Suppressor macrophage treated with lipopolysaccharide for 4 hours (primary cell): ENCODE measurements at regions not wholly inside any gene's neighbourhood (a gene's known extent, or its start where the extent isn't known, plus 50 kb on each side); places are given as distances from the start of the nearest gene placed in this dataset.
"Not testable (repeated sequence)": the region's sequence is repeated elsewhere in the genome, so short reads cannot be mapped to it uniquely, and the experiment has no call there.

Experiments
- DNase-seq: peaks from one replicate; pipeline ENCODE4 v3.0.0-alpha.2; 2020

GRCh38 chr11:38123673-38124072 is 1525.6 kb upstream of the RAG2 start:
- DNase-seq, result no peak

GRCh38 chr11:38116616-38117015 is 1518.6 kb upstream of the RAG2 start:
- DNase-seq, result not testable (repeated sequence)

GRCh38 chr11:38115381-38115780 is 1517.3 kb upstream of the RAG2 start:
- not testable (repeated sequence) for DNase-seq

- no peak for DNase-seq
These were observed 1502.9 kb upstream of the RAG2 start for GRCh38 chr11:38100836-38101462.

GRCh38 chr11:38095268-38095667 is 1497.2 kb upstream of the RAG2 start:
- no peak for DNase-seq

- no peak for DNase-seq
These were observed 1491.7 kb upstream of the RAG2 start for GRCh38 chr11:38089726-38090125.

- no peak for DNase-seq
These were observed 1462.9 kb upstream of the RAG2 start for GRCh38 chr11:38060920-38061319.

- no peak for DNase-seq
These were observed 1462.1 kb upstream of the RAG2 start for GRCh38 chr11:38060136-38060535.

- no peak for DNase-seq
These were observed 1448.6 kb upstream of the RAG2 start for GRCh38 chr11:38046571-38047135.

GRCh38 chr11:38043060-38043459 is 1445.0 kb upstream of the RAG2 start:
- DNase-seq, result no peak

GRCh38 chr11:38038777-38039176 is 1440.7 kb upstream of the RAG2 start:
- no peak for DNase-seq

GRCh38 chr11:38019072-38019775 is 1421.2 kb upstream of the RAG2 start:
- no peak for DNase-seq

GRCh38 chr11:38014405-38014804 is 1416.4 kb upstream of the RAG2 start:
- no peak for DNase-seq

- no peak for DNase-seq
These were observed 1415.1 kb upstream of the RAG2 start for GRCh38 chr11:38013157-38013556.

GRCh38 chr11:38011496-38011895 is 1413.5 kb upstream of the RAG2 start:
- DNase-seq, result no peak

GRCh38 chr11:38009932-38010331 is 1411.9 kb upstream of the RAG2 start:
- DNase-seq, result no peak

- DNase-seq, result no peak
These were observed 1408.4 kb upstream of the RAG2 start for GRCh38 chr11:38006466-38006865.

GRCh38 chr11:38005597-38005996 is 1407.6 kb upstream of the RAG2 start:
- no peak for DNase-seq

GRCh38 chr11:37999171-37999570 is 1401.1 kb upstream of the RAG2 start:
- DNase-seq, result no peak

- no peak for DNase-seq
These were observed 1397.8 kb upstream of the RAG2 start for GRCh38 chr11:37995886-37996285.

- DNase-seq, result no peak
These were observed 1390.0 kb upstream of the RAG2 start for GRCh38 chr11:37988031-37988430.

GRCh38 chr11:37984991-37985390 is 1387.0 kb upstream of the RAG2 start:
- DNase-seq, result no peak

- DNase-seq, result no peak
These were observed 1380.6 kb upstream of the RAG2 start for GRCh38 chr11:37978647-37979046.

GRCh38 chr11:37973941-37974340 is 1375.9 kb upstream of the RAG2 start:
- no peak for DNase-seq

- DNase-seq, result no peak
These were observed 1374.7 kb upstream of the RAG2 start for GRCh38 chr11:37972691-37973090.
